WTC11 (cell line): ENCODE measurements at regions not wholly inside any gene's neighbourhood (a gene's known extent, or its start where the extent isn't known, plus 50 kb on each side); places are given as distances from the start of the nearest gene placed in this dataset.

Experiments
- ATAC-seq: fragments of 200-7000 bp; cut with Tn5 transposase; 2 replicates; pipeline ENCODE4 v1.10.0; 2021; ENCODE audit warnings: mild to moderate bottlenecking, moderate library complexity
- CTCF ChIA-PET: fragments of 300-600 bp; sonication (Branson Sonifier 250); formaldehyde crosslinking; loops from one replicate; lab custom pipeline; 2021; ENCODE audit warnings: antibody characterized with exemption; lab: Charles Lee
- POLR2A ChIA-PET: fragments of 350-600 bp; sonication (Branson Sonifier 250); formaldehyde crosslinking; loops from one replicate; lab custom pipeline; 2021; ENCODE audit warnings: antibody characterized with exemption; lab: Charles Lee
- DNase-seq: peaks from one replicate; pipeline ENCODE4 v3.0.0; 2021; ENCODE audit warnings: low spot score
- H3K27ac Mint-ChIP-seq: 2 replicates; pipeline ENCODE4 v1.8.0; 2021; ENCODE audit warnings: mixed read lengths
- H3K27me3 Mint-ChIP-seq: 2 replicates; pipeline ENCODE4 v1.8.0; 2021; ENCODE audit warnings: low read depth, mild to moderate bottlenecking, moderate library complexity, mixed read lengths
- H3K36me3 Mint-ChIP-seq: 2 replicates; pipeline ENCODE4 v1.8.0; 2021; ENCODE audit warnings: mixed read lengths
- H3K4me1 Mint-ChIP-seq: 2 replicates; pipeline ENCODE4 v1.8.0; 2022; ENCODE audit warnings: mixed read lengths
- H3K4me3 Mint-ChIP-seq: 2 replicates; pipeline ENCODE4 v1.8.0; 2021; ENCODE audit warnings: mild to moderate bottlenecking, moderate library complexity, mixed read lengths
- H3K9me3 Mint-ChIP-seq: 2 replicates; pipeline ENCODE4 v1.8.0; 2021; ENCODE audit warnings: mixed read lengths
- AFF4 ChIP-seq: sonication (generic); formaldehyde crosslinking; IDR thresholded peaks from 2 replicates; pipeline ENCODE4 v1.8.1; 2023; ENCODE audit warnings: mild to moderate bottlenecking, missing genetic modification reagents, borderline replicate concordance
- AR ChIP-seq: fragments of 250-450 bp; sonication (Bioruptor Pico); IDR thresholded peaks from 2 replicates; pipeline ENCODE4 v1.9.0; 2021; ENCODE audit warnings: mild to moderate bottlenecking
- FOXP1 ChIP-seq: sonication (generic); formaldehyde crosslinking; IDR thresholded peaks from 2 replicates; pipeline ENCODE4 v1.8.0; 2022; ENCODE audit warnings: missing genetic modification reagents, mild to moderate bottlenecking, moderate library complexity, borderline replicate concordance
- IRF2 ChIP-seq: sonication (generic); formaldehyde crosslinking; IDR thresholded peaks from 2 replicates; pipeline ENCODE4 v1.8.0; 2022; ENCODE audit warnings: low read depth, missing genetic modification reagents, borderline replicate concordance
- NR3C1 ChIP-seq: sonication (generic); formaldehyde crosslinking; conservative IDR thresholded peaks from 2 replicates; pipeline ENCODE4 v1.8.1; 2023; ENCODE audit warnings: low read depth, mild to moderate bottlenecking, missing genetic modification reagents
- RORB ChIP-seq: fragments of 250-450 bp; sonication (Bioruptor Pico); IDR thresholded peaks from 2 replicates; pipeline ENCODE4 v1.9.0; 2021; ENCODE audit warnings: mild to moderate bottlenecking
- SMAD3 ChIP-seq: sonication (generic); formaldehyde crosslinking; IDR thresholded peaks from 2 replicates; pipeline ENCODE4 v1.8.0; 2022; ENCODE audit warnings: missing genetic modification reagents, mild to moderate bottlenecking, borderline replicate concordance
- TEAD1 ChIP-seq: sonication (generic); formaldehyde crosslinking; IDR thresholded peaks from 2 replicates; pipeline ENCODE4 v1.8.0; 2022; ENCODE audit warnings: mild to moderate bottlenecking, missing genetic modification reagents
- TP53 ChIP-seq: sonication (generic); formaldehyde crosslinking; IDR thresholded peaks from 2 replicates; pipeline ENCODE4 v1.8.1; 2023; ENCODE audit warnings: mild to moderate bottlenecking, missing genetic modification reagents
- ZBTB43 ChIP-seq: sonication (generic); formaldehyde crosslinking; IDR thresholded peaks from 2 replicates; pipeline ENCODE4 v1.8.1; 2023; ENCODE audit warnings: mild to moderate bottlenecking, missing genetic modification reagents
- ZNF396 ChIP-seq: fragments of 250-450 bp; sonication (Bioruptor Pico); IDR thresholded peaks from 2 replicates; pipeline ENCODE4 v1.8.0; 2021; ENCODE audit warnings: mild to moderate bottlenecking, moderate library complexity, borderline replicate concordance
- ZNF416 ChIP-seq: fragments of 250-450 bp; sonication (Bioruptor Pico); IDR thresholded peaks from 2 replicates; pipeline ENCODE4 v1.9.0; 2021; ENCODE audit warnings: mild to moderate bottlenecking, inconsistent platforms
- ZNF425 ChIP-seq: fragments of 250-450 bp; sonication (Bioruptor Pico); conservative IDR thresholded peaks from 2 replicates; pipeline ENCODE4 v1.9.0; 2021; ENCODE audit warnings: mild to moderate bottlenecking
- ZNF532 ChIP-seq: fragments of 250-450 bp; sonication (Bioruptor Pico); IDR thresholded peaks from 2 replicates; pipeline ENCODE4 v1.9.0; 2021; ENCODE audit warnings: mild to moderate bottlenecking, borderline replicate concordance

GRCh38 chr1:29943034-29943433 is 706.7 kb downstream of the PTPRU start:
- DNase-seq (no peak), ATAC-seq (no peak)
- no peaks in the 10 kb centered on the region for H3K9me3 Mint-ChIP-seq
- H3K4me1 Mint-ChIP-seq, result peaks cover 28% of the 10 kb centered on the region
- H3K36me3 Mint-ChIP-seq, result no peaks in the 10 kb centered on the region
- no peak overlapping the region for H3K4me3 Mint-ChIP-seq
- no peak for TF ChIP-seq IRF2 (CRISPR knock-in tag)
- no peak for TF ChIP-seq ZBTB43 (CRISPR knock-in tag)
- POLR2A ChIA-PET, result no interaction called here
- CTCF ChIA-PET, result interaction anchor here (2.4 kb wide), 1 partner anchor 150 kb away, joined by 9 read pairs; no protein-coding TSS in a partner anchor
- H3K27me3 Mint-ChIP-seq, result peaks cover 2% of the 10 kb centered on the region
- no peak overlapping the region for H3K27ac Mint-ChIP-seq

- Mint-ChIP-seq H3K27me3 (no peaks in the 10 kb centered on the region), H3K4me3 (no peak overlapping the region), H3K4me1 (peaks cover 27% of the 10 kb centered on the region), H3K9me3 (no peaks in the 10 kb centered on the region), H3K27ac (no peak overlapping the region), H3K36me3 (no peaks in the 10 kb centered on the region)
- ATAC-seq (no peak), DNase-seq (no peak)
- ChIA-PET CTCF (no interaction called here), POLR2A (no interaction called here)
- TF ChIP-seq TP53 (CRISPR knock-in tag) (no peak), ZNF396 (CRISPR knock-in tag) (no peak), TEAD1 (CRISPR knock-in tag) (no peak), RORB (CRISPR knock-in tag) (no peak), AR (CRISPR knock-in tag) (no peak), NR3C1 (CRISPR knock-in tag) (no peak), ZNF532 (CRISPR knock-in tag) (no peak), FOXP1 (CRISPR knock-in tag) (no peak), IRF2 (CRISPR knock-in tag) (no peak), ZNF416 (CRISPR knock-in tag) (no peak), SMAD3 (no peak), AFF4 (CRISPR knock-in tag) (no peak), ZNF425 (CRISPR knock-in tag) (no peak)
Observed at GRCh38 chr1:29939079-29939478, 702.8 kb downstream of the PTPRU start.
